IPS-18a (cell line): ENCODE measurements at regions not wholly inside any gene's neighbourhood (a gene's known extent, or its start where the extent isn't known, plus 50 kb on each side); places are given as distances from the start of the nearest gene placed in this dataset.

Experiments
- H3K27ac ChIP-seq: one replicate; pipeline ENCODE4 v1.5.1; 2013; ENCODE audit warnings: low read length
- H3K27me3 ChIP-seq: one replicate; pipeline ENCODE4 v1.6.1; 2013; ENCODE audit warnings: mild to moderate bottlenecking, low read length; ENCODE audit not compliant: control insufficient read depth, insufficient read depth
- H3K36me3 ChIP-seq: one replicate; pipeline ENCODE4 v1.6.1; 2013; ENCODE audit warnings: low read depth, low read length; ENCODE audit not compliant: control insufficient read depth
- H3K4me1 ChIP-seq: one replicate; pipeline ENCODE4 v1.6.1; 2013; ENCODE audit warnings: low read depth, low read length; ENCODE audit not compliant: control insufficient read depth
- H3K4me3 ChIP-seq: one replicate; pipeline ENCODE4 v1.5.1; 2013; ENCODE audit warnings: low read length
- H3K9ac ChIP-seq: one replicate; pipeline ENCODE4 v1.6.1; 2013; ENCODE audit warnings: mild to moderate bottlenecking, low read length, moderate library complexity
- H3K9me3 ChIP-seq: one replicate; pipeline ENCODE4 v1.6.1; 2013; ENCODE audit warnings: low read depth, low read length; ENCODE audit not compliant: control insufficient read depth

DNA sequence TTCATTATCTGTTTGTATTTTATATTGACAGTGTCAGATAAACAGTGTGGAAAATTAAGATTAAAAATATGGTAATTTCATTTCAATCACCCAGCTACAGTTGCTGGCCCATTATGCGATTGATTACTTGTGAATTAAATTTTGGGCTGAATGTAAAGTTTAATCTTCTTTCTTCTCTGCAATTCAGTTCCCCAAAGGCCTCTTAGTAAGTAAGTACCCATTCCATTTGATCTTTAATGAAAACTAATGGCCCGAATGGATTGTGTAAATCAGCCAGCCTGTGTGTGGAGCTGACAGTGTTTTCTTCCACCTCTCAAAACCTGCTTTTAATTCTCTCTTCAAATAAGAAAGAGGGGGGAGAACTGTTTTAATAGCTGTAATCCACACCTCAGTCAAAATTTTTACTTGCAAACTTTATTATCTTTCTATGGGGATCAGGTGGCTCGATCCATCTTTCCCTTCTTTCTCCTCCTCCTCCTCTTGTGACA lies 307.1 kb downstream of the IL20RB start:
- no peaks in the 10 kb centered on the region for H3K36me3 ChIP-seq
- H3K4me3 ChIP-seq = no peak overlapping the region
- no peak overlapping the region for H3K9ac ChIP-seq
- H3K4me1 ChIP-seq = peaks cover 9% of the 10 kb centered on the region
- no peaks in the 10 kb centered on the region for H3K27me3 ChIP-seq
- no peak overlapping the region for H3K27ac ChIP-seq
- H3K9me3 ChIP-seq = no peaks in the 10 kb centered on the region

DNA sequence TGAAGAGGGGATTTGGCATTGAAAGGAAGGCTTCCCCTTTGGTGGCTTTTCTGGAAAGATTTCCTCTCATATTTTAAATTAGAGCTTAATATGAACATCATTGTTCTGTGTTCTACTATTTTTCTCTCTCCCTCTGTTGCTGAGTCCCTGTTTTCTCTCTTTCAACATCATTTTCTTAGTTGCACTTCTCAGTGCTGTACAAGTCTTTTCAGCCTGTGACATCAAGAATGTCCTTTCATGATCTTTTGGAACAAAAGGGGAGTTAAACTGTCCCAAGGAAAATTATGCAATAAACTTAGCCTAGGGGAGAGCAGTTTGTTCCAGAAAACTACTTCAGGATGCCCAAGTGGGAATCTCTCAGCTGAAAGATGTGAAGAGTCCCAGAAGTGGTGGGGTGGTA lies 325.1 kb downstream of the IL20RB start:
- no peak overlapping the region for H3K27ac ChIP-seq
- H3K9ac ChIP-seq = no peak overlapping the region
- H3K27me3 ChIP-seq = no peaks in the 10 kb centered on the region
- no peak overlapping the region for H3K4me3 ChIP-seq
- H3K36me3 ChIP-seq = no peaks in the 10 kb centered on the region
- H3K4me1 ChIP-seq = peaks cover 3% of the 10 kb centered on the region
- no peaks in the 10 kb centered on the region for H3K9me3 ChIP-seq

DNA sequence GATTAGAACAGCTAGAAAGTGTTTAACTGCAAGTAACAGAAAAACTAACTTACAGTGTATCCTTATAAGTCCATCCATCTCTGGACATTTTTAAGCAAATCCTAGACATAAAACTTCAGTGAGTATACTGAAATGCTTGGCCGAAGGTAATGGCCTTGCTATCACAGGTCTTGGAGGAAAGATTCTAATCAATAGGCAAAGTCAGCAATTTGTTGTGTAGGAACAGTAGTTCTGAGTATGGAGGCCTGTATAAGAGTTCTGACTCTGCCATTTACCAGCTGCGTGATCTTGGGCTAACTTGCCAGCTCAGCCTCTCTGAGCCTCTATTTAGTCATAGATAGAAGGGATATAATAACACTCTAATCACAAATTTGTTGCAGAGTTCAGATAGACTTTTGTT lies 328.1 kb downstream of the IL20RB start:
- Histone ChIP-seq H3K27ac (no peak overlapping the region), H3K4me3 (no peak overlapping the region), H3K27me3 (no peaks in the 10 kb centered on the region), H3K9me3 (no peaks in the 10 kb centered on the region), H3K9ac (no peak overlapping the region), H3K36me3 (no peaks in the 10 kb centered on the region), H3K4me1 (peaks cover 3% of the 10 kb centered on the region)

DNA sequence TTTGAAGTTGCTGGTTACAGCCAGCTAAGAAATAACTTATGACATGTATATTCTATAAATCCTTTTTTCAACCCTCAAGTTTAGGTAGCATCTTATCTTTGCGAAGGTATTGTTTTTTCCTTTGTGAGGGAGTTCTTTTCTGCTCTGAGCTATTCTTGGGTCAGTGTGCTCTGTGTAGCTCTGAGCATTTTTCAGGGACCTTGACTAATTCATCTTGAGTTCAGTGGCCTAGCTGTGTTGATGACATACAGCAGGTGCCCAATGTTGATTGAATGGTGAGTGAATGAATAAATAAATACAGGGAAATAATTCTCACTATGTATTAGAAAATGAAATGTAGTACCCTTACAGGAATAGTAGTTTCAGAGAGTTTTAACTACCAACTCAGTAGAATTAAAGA lies 335.3 kb downstream of the IL20RB start:
- H3K27me3 ChIP-seq = no peaks in the 10 kb centered on the region
- H3K4me1 ChIP-seq = peaks cover 27% of the 10 kb centered on the region
- no peak overlapping the region for H3K27ac ChIP-seq
- H3K9me3 ChIP-seq = no peaks in the 10 kb centered on the region
- H3K9ac ChIP-seq = no peak overlapping the region
- no peak overlapping the region for H3K4me3 ChIP-seq
- H3K36me3 ChIP-seq = no peaks in the 10 kb centered on the region

DNA sequence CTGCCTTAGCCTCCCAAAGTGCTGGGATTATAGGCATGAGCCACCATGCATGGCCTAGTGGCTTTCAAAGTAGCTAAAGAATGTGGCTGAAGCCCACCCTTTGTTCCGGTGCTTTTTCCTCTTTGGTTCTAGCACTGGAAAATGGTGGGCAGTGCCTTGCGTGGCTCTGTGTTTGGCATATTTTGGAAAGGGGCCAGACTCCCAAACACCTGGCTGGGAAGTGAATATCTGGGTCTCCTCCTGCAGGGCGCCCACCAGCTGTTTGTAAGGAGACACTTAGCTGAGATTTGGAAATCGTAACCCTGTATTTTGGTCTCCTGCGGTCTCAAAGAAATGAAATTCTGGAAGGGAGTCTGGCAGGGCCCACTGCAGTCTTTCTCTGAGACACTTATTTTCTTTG lies 336.4 kb downstream of the IL20RB start:
- H3K4me3 ChIP-seq = no peak overlapping the region
- no peaks in the 10 kb centered on the region for H3K36me3 ChIP-seq
- H3K27me3 ChIP-seq = no peaks in the 10 kb centered on the region
- no peak overlapping the region for H3K27ac ChIP-seq
- no peaks in the 10 kb centered on the region for H3K9me3 ChIP-seq
- no peak overlapping the region for H3K9ac ChIP-seq
- peaks cover 27% of the 10 kb centered on the region for H3K4me1 ChIP-seq

DNA sequence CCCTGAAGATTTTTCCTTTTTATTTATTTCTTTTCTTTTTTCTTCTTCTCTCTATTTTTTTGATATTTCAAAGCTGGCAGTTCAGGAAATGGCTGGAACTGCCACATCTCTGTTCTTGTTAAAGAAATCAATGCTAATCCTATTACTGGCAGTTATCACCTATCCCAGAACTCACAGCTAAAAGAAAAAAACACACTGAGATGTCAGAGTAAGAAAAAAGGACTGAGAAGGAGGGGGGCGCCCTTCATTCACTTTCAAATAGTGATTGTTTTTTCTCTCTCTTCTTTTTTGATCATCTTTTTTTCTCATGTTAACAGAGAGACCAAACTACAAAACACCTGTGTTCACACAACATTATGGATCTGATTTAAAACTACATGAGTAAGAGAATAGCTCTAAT lies 337.1 kb downstream of the IL20RB start:
- Histone ChIP-seq H3K27ac (no peak overlapping the region), H3K36me3 (no peaks in the 10 kb centered on the region), H3K27me3 (no peaks in the 10 kb centered on the region), H3K9ac (no peak overlapping the region), H3K4me1 (peaks cover 27% of the 10 kb centered on the region), H3K4me3 (no peak overlapping the region), H3K9me3 (no peaks in the 10 kb centered on the region)

DNA sequence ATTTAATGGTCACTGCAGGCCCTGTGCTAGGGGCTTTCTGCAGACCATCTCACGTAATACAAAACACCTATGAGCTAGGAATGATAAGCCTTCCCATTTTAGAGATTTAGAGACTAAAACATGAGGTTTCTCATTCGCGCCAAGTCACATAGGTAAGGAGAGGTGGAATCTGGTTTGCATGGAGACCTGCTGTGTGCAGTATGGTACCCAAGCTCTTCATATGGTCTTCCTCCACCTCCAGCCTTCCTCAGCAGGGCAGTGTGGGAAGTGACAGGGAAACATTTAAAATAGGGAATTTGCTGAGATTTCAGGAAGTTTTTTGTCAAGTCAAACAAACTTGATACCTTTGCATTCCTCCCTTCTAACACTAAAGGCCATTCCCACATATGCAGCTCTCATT lies 337.6 kb downstream of the IL20RB start:
- H3K27me3 ChIP-seq = no peaks in the 10 kb centered on the region
- no peaks in the 10 kb centered on the region for H3K9me3 ChIP-seq
- H3K4me3 ChIP-seq = no peak overlapping the region
- no peak overlapping the region for H3K27ac ChIP-seq
- H3K4me1 ChIP-seq = peaks cover 27% of the 10 kb centered on the region
- no peaks in the 10 kb centered on the region for H3K36me3 ChIP-seq
- no peak overlapping the region for H3K9ac ChIP-seq

DNA sequence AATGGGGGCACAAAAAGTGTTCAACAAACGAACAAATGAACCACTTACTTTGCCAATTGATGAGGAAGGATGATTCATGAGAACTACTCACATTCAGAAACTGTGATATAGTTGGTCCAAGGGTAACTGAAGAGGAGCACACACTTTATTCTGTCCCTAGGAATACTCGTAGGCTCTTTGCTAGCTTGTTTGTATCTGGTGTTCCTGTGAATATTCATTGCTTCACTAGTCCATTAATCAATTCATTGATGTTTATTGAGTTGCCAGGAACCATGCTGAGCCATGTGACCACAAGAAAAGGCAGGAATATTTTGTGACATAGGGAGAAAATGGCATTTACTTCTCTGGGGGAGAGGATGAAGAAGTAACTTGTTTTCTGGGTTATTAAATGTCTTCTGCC lies 338.3 kb downstream of the IL20RB start:
- H3K9me3 ChIP-seq = no peaks in the 10 kb centered on the region
- H3K4me3 ChIP-seq = no peak overlapping the region
- H3K36me3 ChIP-seq = no peaks in the 10 kb centered on the region
- H3K4me1 ChIP-seq = peaks cover 27% of the 10 kb centered on the region
- H3K9ac ChIP-seq = no peak overlapping the region
- H3K27me3 ChIP-seq = no peaks in the 10 kb centered on the region
- no peak overlapping the region for H3K27ac ChIP-seq

DNA sequence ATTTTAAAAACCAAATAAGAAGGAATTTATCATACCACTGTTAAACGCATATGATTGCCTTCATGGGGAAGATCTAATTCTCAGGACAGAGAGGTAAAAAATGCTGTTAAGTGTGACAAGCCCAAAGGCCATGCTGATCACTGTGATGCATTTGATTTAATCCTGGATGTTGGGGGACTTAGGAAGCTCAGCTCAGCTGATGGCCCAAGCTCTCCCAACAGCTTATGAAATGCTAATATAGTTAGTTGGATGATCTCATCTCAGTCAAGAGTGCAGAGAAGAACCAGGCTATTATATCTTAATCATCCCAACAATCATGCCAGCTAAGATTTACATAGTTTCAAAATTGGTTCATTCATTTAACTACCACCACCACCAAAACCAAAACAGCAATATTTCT lies 340.0 kb downstream of the IL20RB start:
- Histone ChIP-seq H3K4me1 (peaks cover 27% of the 10 kb centered on the region), H3K9ac (no peak overlapping the region), H3K27ac (no peak overlapping the region), H3K9me3 (no peaks in the 10 kb centered on the region), H3K4me3 (no peak overlapping the region), H3K27me3 (no peaks in the 10 kb centered on the region), H3K36me3 (no peaks in the 10 kb centered on the region)

DNA sequence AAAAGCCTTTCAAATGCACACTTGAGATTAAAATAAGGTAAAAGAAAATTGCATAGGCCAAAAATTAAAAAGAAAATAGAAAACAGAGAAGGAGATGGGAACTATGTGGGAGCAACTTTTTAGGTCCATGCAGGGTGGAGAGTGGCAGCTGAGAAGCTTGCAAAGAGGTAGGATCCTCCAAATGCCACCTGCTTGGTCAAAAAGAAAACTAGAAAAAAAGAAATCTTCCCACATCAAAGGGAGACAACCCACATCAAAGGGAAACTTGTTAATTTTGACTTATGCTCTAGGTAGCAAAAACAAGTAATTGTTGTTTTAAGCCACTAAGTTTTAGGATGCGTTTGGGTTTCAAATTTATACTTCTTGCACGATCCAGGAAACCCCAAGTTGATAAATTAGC lies 342.9 kb downstream of the IL20RB start:
- H3K4me3 ChIP-seq = no peak overlapping the region
- no peak overlapping the region for H3K9ac ChIP-seq
- H3K36me3 ChIP-seq = no peaks in the 10 kb centered on the region
- H3K4me1 ChIP-seq = peaks cover 5% of the 10 kb centered on the region
- no peak overlapping the region for H3K27ac ChIP-seq
- no peaks in the 10 kb centered on the region for H3K27me3 ChIP-seq
- H3K9me3 ChIP-seq = no peaks in the 10 kb centered on the region

DNA sequence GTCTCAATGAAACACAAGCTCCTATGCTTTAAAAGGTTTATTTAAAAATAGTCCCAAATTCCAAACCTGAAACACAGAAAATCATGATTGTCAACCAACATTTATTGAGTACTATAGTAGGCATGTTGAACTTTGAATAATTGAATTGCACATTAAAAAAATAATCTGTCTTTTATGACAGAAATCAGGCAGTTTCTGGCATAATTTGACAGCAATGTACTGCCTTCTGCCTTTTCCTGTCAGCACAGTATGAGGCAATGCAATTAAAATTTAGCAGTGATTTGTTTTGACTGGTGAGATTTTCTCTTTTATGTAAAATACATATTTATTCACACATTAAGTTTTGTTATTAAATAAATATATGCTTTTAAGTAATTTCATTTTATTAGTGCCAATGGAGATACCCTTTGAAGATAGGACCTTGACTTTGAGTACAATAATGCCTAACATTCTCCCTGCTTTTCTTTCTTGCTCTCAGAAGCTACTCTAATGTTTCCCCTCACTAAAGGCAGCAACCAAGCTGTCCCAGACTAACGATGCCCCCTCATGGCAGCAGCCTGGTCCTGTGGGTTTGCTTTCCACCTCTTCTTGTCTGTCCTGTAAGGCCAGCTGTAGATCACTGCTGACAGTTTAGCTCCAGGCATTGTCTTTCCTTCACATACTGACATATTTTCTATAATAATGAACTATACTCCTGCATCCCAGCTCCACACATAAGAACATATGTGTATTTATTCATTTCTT lies 346.7 kb downstream of the IL20RB start:
- H3K4me1 ChIP-seq = no peaks in the 10 kb centered on the region
- H3K27ac ChIP-seq = no peak overlapping the region
- no peak overlapping the region for H3K4me3 ChIP-seq
- no peak overlapping the region for H3K9ac ChIP-seq
- H3K36me3 ChIP-seq = no peaks in the 10 kb centered on the region
- H3K9me3 ChIP-seq = no peaks in the 10 kb centered on the region
- H3K27me3 ChIP-seq = no peaks in the 10 kb centered on the region

DNA sequence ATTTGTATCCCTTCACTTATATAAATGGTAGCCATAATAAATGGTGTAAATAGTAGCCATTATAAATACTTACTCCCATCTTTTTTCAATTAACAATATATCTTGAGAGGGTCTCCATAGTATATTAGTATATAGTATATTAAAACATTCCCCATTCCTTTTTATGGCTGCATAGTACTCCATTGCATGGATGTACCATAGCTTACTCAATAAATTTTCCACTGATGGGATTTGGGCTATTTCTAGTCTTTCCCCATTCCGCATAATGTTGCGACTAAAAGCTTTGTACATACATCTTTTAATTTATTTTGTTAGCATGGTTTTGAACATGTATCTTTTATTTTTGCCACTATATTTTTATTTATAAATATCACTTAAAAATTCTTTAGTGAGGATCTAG lies 366.3 kb downstream of the IL20RB start:
- Histone ChIP-seq H3K9me3 (no peaks in the 10 kb centered on the region), H3K27me3 (no peaks in the 10 kb centered on the region), H3K9ac (no peak overlapping the region), H3K36me3 (no peaks in the 10 kb centered on the region), H3K4me3 (no peak overlapping the region), H3K27ac (no peak overlapping the region), H3K4me1 (peaks cover 3% of the 10 kb centered on the region)
